ENCODE measurements at regions not wholly inside any gene's neighbourhood (a gene's known extent, or its start where the extent isn't known, plus 50 kb on each side); places are given as distances from the start of the nearest gene placed in this dataset.
"Not testable (repeated sequence)": the region's sequence is repeated elsewhere in the genome, so short reads cannot be mapped to it uniquely, and the experiment has no call there.

GRCh38 chr20:55132523-55132922 lies 657.1 kb downstream of the DOK5 start:
- no peaks in the 10 kb centered on the region for H3K36me3 ChIP-seq (ENCODE audit: control insufficient read depth in 1 of 2, insufficient read depth in 2 of 2, low read length in 2 of 2)
- no peak overlapping the region for H3K27ac ChIP-seq (ENCODE audit: low read length)
- H3K9me3 ChIP-seq (ENCODE audit: control insufficient read depth in 1 of 2, low read length in 2 of 2): no peaks in the 10 kb centered on the region
- H3K27me3 ChIP-seq (ENCODE audit: low read depth, low read length): no peaks in the 10 kb centered on the region
- H3K4me1 ChIP-seq (ENCODE audit: control insufficient read depth in 1 of 2, insufficient read depth in 2 of 2, low read length in 2 of 2): no peaks in the 10 kb centered on the region
- no peak overlapping the region for H3K4me3 ChIP-seq (ENCODE audit: low read depth in 1 of 2, low read length in 2 of 2)

- not testable (repeated sequence) for H3K4me1 ChIP-seq (ENCODE audit: control insufficient read depth in 1 of 2, insufficient read depth in 2 of 2, low read length in 2 of 2); H3K27me3 ChIP-seq (ENCODE audit: low read depth, low read length); H3K9me3 ChIP-seq (ENCODE audit: control insufficient read depth in 1 of 2, low read length in 2 of 2); H3K36me3 ChIP-seq (ENCODE audit: control insufficient read depth in 1 of 2, insufficient read depth in 2 of 2, low read length in 2 of 2); H3K27ac ChIP-seq (ENCODE audit: low read length); H3K4me3 ChIP-seq (ENCODE audit: low read depth in 1 of 2, low read length in 2 of 2)
Observed at GRCh38 chr20:55117577-55117976, 642.2 kb downstream of the DOK5 start.

- H3K27ac ChIP-seq (ENCODE audit: low read length): no peak overlapping the region
- H3K9me3 ChIP-seq (ENCODE audit: control insufficient read depth in 1 of 2, low read length in 2 of 2): no peaks in the 10 kb centered on the region
- H3K36me3 ChIP-seq (ENCODE audit: control insufficient read depth in 1 of 2, insufficient read depth in 2 of 2, low read length in 2 of 2): no peaks in the 10 kb centered on the region
- no peaks in the 10 kb centered on the region for H3K4me1 ChIP-seq (ENCODE audit: control insufficient read depth in 1 of 2, insufficient read depth in 2 of 2, low read length in 2 of 2)
- H3K4me3 ChIP-seq (ENCODE audit: low read depth in 1 of 2, low read length in 2 of 2): no peak overlapping the region
- H3K27me3 ChIP-seq (ENCODE audit: low read depth, low read length): no peaks in the 10 kb centered on the region
Observed at GRCh38 chr20:55116598-55116997, 641.2 kb downstream of the DOK5 start.

- H3K9me3 ChIP-seq (ENCODE audit: control insufficient read depth in 1 of 2, low read length in 2 of 2): no peaks in the 10 kb centered on the region
- H3K4me1 ChIP-seq (ENCODE audit: control insufficient read depth in 1 of 2, insufficient read depth in 2 of 2, low read length in 2 of 2): no peaks in the 10 kb centered on the region
- H3K27ac ChIP-seq (ENCODE audit: low read length): no peak overlapping the region
- H3K36me3 ChIP-seq (ENCODE audit: control insufficient read depth in 1 of 2, insufficient read depth in 2 of 2, low read length in 2 of 2): no peaks in the 10 kb centered on the region
- no peak overlapping the region for H3K4me3 ChIP-seq (ENCODE audit: low read depth in 1 of 2, low read length in 2 of 2)
- H3K27me3 ChIP-seq (ENCODE audit: low read depth, low read length): no peaks in the 10 kb centered on the region
Observed at GRCh38 chr20:55103188-55103587, 627.8 kb downstream of the DOK5 start.

- Histone ChIP-seq H3K27me3 (ENCODE audit: low read depth, low read length) (no peaks in the 10 kb centered on the region), H3K4me3 (ENCODE audit: low read depth in 1 of 2, low read length in 2 of 2) (no peak overlapping the region), H3K4me1 (ENCODE audit: control insufficient read depth in 1 of 2, insufficient read depth in 2 of 2, low read length in 2 of 2) (no peaks in the 10 kb centered on the region), H3K36me3 (ENCODE audit: control insufficient read depth in 1 of 2, insufficient read depth in 2 of 2, low read length in 2 of 2) (no peaks in the 10 kb centered on the region), H3K27ac (ENCODE audit: low read length) (no peak overlapping the region), H3K9me3 (ENCODE audit: control insufficient read depth in 1 of 2, low read length in 2 of 2) (no peaks in the 10 kb centered on the region)
Observed at GRCh38 chr20:55099251-55099650, 623.9 kb downstream of the DOK5 start.

DNA sequence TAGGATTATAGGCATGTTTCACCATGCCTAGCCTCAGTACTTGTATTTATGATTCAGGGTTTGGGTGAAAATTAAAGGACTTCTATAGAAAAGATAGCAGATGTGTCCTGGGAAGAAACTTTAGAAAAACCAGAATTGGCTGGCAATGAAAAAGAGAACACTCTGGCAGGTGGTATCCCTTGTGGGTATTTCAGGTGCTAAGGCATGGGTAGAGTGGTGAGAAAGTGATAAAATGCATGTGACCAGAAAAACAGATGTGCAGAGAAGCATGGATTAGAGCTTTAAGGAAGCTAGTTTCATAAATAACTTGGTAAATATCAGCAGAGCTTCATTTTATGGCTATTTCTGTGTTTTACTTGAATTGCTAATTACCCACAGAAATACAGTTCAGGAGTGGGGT lies 622.2 kb downstream of the DOK5 start:
- Histone ChIP-seq H3K9me3 (ENCODE audit: control insufficient read depth in 1 of 2, low read length in 2 of 2) (no peaks in the 10 kb centered on the region), H3K4me3 (ENCODE audit: low read depth in 1 of 2, low read length in 2 of 2) (no peak overlapping the region), H3K4me1 (ENCODE audit: control insufficient read depth in 1 of 2, insufficient read depth in 2 of 2, low read length in 2 of 2) (no peaks in the 10 kb centered on the region), H3K27ac (ENCODE audit: low read length) (no peak overlapping the region), H3K27me3 (ENCODE audit: low read depth, low read length) (no peaks in the 10 kb centered on the region), H3K36me3 (ENCODE audit: control insufficient read depth in 1 of 2, insufficient read depth in 2 of 2, low read length in 2 of 2) (no peaks in the 10 kb centered on the region)

GRCh38 chr20:55095745-55096400 lies 620.5 kb downstream of the DOK5 start:
- H3K36me3 ChIP-seq (ENCODE audit: control insufficient read depth in 1 of 2, insufficient read depth in 2 of 2, low read length in 2 of 2): no peaks in the 10 kb centered on the region
- H3K27ac ChIP-seq (ENCODE audit: low read length): no peak overlapping the region
- H3K27me3 ChIP-seq (ENCODE audit: low read depth, low read length): no peaks in the 10 kb centered on the region
- H3K9me3 ChIP-seq (ENCODE audit: control insufficient read depth in 1 of 2, low read length in 2 of 2): no peaks in the 10 kb centered on the region
- H3K4me3 ChIP-seq (ENCODE audit: low read depth in 1 of 2, low read length in 2 of 2): no peak overlapping the region
- H3K4me1 ChIP-seq (ENCODE audit: control insufficient read depth in 1 of 2, insufficient read depth in 2 of 2, low read length in 2 of 2): no peaks in the 10 kb centered on the region

DNA sequence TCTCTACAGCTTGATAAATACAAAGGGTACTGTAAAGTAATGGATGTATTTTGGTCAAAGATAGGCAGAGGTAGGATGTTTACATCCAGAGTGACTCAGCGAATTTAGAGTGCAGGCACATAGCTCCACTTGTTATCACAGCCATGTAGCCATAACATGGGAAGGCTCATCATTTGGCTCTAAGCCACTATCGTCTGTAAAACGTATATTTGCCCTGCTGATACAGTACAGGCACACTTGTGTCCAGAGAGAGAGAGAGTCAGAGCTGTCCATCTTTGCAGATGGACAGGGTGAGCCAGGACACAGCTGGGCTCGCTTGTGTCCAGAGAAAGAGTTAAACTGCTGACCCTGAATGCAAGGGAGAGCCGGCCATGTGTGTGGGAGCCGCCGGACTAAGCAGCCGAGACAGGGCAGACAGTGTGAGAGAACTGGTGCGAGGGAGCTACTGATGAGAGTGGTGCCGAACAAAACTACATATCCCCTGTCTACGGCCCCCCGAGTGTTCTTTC lies 619.0 kb downstream of the DOK5 start:
- Histone ChIP-seq H3K27ac (ENCODE audit: low read length) (no peak overlapping the region), H3K27me3 (ENCODE audit: low read depth, low read length) (no peaks in the 10 kb centered on the region), H3K4me1 (ENCODE audit: control insufficient read depth in 1 of 2, insufficient read depth in 2 of 2, low read length in 2 of 2) (no peaks in the 10 kb centered on the region), H3K4me3 (ENCODE audit: low read depth in 1 of 2, low read length in 2 of 2) (no peak overlapping the region), H3K36me3 (ENCODE audit: control insufficient read depth in 1 of 2, insufficient read depth in 2 of 2, low read length in 2 of 2) (no peaks in the 10 kb centered on the region), H3K9me3 (ENCODE audit: control insufficient read depth in 1 of 2, low read length in 2 of 2) (no peaks in the 10 kb centered on the region)

- H3K9me3 ChIP-seq (ENCODE audit: control insufficient read depth in 1 of 2, low read length in 2 of 2): no peaks in the 10 kb centered on the region
- no peaks in the 10 kb centered on the region for H3K4me1 ChIP-seq (ENCODE audit: control insufficient read depth in 1 of 2, insufficient read depth in 2 of 2, low read length in 2 of 2)
- H3K36me3 ChIP-seq (ENCODE audit: control insufficient read depth in 1 of 2, insufficient read depth in 2 of 2, low read length in 2 of 2): no peaks in the 10 kb centered on the region
- no peak overlapping the region for H3K27ac ChIP-seq (ENCODE audit: low read length)
- H3K27me3 ChIP-seq (ENCODE audit: low read depth, low read length): no peaks in the 10 kb centered on the region
- no peak overlapping the region for H3K4me3 ChIP-seq (ENCODE audit: low read depth in 1 of 2, low read length in 2 of 2)
Observed at GRCh38 chr20:55090286-55090685, 614.9 kb downstream of the DOK5 start.

DNA sequence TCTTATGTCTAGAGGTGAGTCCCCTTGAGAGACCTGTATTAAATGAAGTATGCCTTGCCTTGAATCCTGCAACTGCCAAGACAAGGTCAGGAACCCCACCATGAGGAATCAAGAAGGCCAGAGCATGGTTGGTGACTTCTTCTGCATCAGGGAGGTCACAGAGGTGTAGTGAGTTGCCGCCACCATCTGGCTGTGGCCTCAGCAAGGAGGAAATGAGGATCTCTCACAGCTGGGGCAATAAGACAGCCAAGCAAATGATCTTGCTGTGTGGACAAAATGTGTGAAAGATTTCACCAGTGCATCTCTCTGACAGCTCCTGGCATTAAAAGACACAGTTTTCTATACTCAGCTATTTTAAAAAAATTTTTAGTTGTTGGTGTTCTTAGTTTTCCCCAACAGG lies 611.0 kb downstream of the DOK5 start:
- H3K4me3 ChIP-seq (ENCODE audit: low read depth in 1 of 2, low read length in 2 of 2): no peak overlapping the region
- no peaks in the 10 kb centered on the region for H3K36me3 ChIP-seq (ENCODE audit: control insufficient read depth in 1 of 2, insufficient read depth in 2 of 2, low read length in 2 of 2)
- H3K27me3 ChIP-seq (ENCODE audit: low read depth, low read length): no peaks in the 10 kb centered on the region

GRCh38 chr20:55079917-55080316 lies 604.5 kb downstream of the DOK5 start:
- Histone ChIP-seq H3K27ac (ENCODE audit: low read length) (no peak overlapping the region), H3K27me3 (ENCODE audit: low read depth, low read length) (no peaks in the 10 kb centered on the region), H3K4me3 (ENCODE audit: low read depth in 1 of 2, low read length in 2 of 2) (no peak overlapping the region), H3K36me3 (ENCODE audit: control insufficient read depth in 1 of 2, insufficient read depth in 2 of 2, low read length in 2 of 2) (no peaks in the 10 kb centered on the region), H3K9me3 (ENCODE audit: control insufficient read depth in 1 of 2, low read length in 2 of 2) (no peaks in the 10 kb centered on the region), H3K4me1 (ENCODE audit: control insufficient read depth in 1 of 2, insufficient read depth in 2 of 2, low read length in 2 of 2) (no peaks in the 10 kb centered on the region)

More for the DNA sequence above, 611.0 kb downstream of the DOK5 start:
- Histone ChIP-seq H3K9me3 (ENCODE audit: control insufficient read depth in 1 of 2, low read length in 2 of 2) (no peaks in the 10 kb centered on the region), H3K4me1 (ENCODE audit: control insufficient read depth in 1 of 2, insufficient read depth in 2 of 2, low read length in 2 of 2) (no peaks in the 10 kb centered on the region), H3K27ac (ENCODE audit: low read length) (no peak overlapping the region)

GRCh38 chr20:55074266-55074840 lies 599.0 kb downstream of the DOK5 start:
- H3K36me3 ChIP-seq (ENCODE audit: control insufficient read depth in 1 of 2, insufficient read depth in 2 of 2, low read length in 2 of 2); H3K4me1 ChIP-seq (ENCODE audit: control insufficient read depth in 1 of 2, insufficient read depth in 2 of 2, low read length in 2 of 2); H3K27me3 ChIP-seq (ENCODE audit: low read depth, low read length); H3K4me3 ChIP-seq (ENCODE audit: low read depth in 1 of 2, low read length in 2 of 2); H3K9me3 ChIP-seq (ENCODE audit: control insufficient read depth in 1 of 2, low read length in 2 of 2); H3K27ac ChIP-seq (ENCODE audit: low read length): not testable (repeated sequence)
